ENCODE measurements at regions not wholly inside any gene's neighbourhood (a gene's known extent, or its start where the extent isn't known, plus 50 kb on each side); places are given as distances from the start of the nearest gene placed in this dataset.

- DNase-seq: no peak
Observed at GRCh38 chr2:16870491-16871076, 204.9 kb upstream of the CYRIA start.

- DNase-seq: no peak
Observed at GRCh38 chr2:16869711-16870110, 204.1 kb upstream of the CYRIA start.

GRCh38 chr2:16862471-16862870 is 196.8 kb upstream of the CYRIA start:
- DNase-seq: no peak

GRCh38 chr2:16861530-16861929 is 195.9 kb upstream of the CYRIA start:
- DNase-seq: no peak

- DNase-seq: no peak
Observed at GRCh38 chr2:16861111-16861510, 195.5 kb upstream of the CYRIA start.

GRCh38 chr2:16860627-16861026 is 195.0 kb upstream of the CYRIA start:
- no peak for DNase-seq

- DNase-seq: no peak
Observed at GRCh38 chr2:16855183-16855582, 189.5 kb upstream of the CYRIA start.

GRCh38 chr2:16853088-16853487 is 187.5 kb upstream of the CYRIA start:
- no peak for DNase-seq

GRCh38 chr2:16852651-16853050 is 187.0 kb upstream of the CYRIA start:
- DNase-seq: no peak

GRCh38 chr2:16851126-16851525 is 185.5 kb upstream of the CYRIA start:
- no peak for DNase-seq

- DNase-seq: no peak
Observed at GRCh38 chr2:16840496-16841172, 175.0 kb upstream of the CYRIA start.

- no peak for DNase-seq
Observed at GRCh38 chr2:16832910-16833309, 167.3 kb upstream of the CYRIA start.

- no peak for DNase-seq
Observed at GRCh38 chr2:16828828-16829160, 163.2 kb upstream of the CYRIA start.

GRCh38 chr2:16828044-16828827 is 162.6 kb upstream of the CYRIA start:
- DNase-seq: no peak

GRCh38 chr2:16824472-16824871 is 158.8 kb upstream of the CYRIA start:
- no peak for DNase-seq

- no peak for DNase-seq
Observed at GRCh38 chr2:16821692-16822091, 156.1 kb upstream of the CYRIA start.

- no peak for DNase-seq
Observed at GRCh38 chr2:16818203-16818556, 152.5 kb upstream of the CYRIA start.

GRCh38 chr2:16817305-16818202 is 151.9 kb upstream of the CYRIA start:
- DNase-seq: no peak

- DNase-seq: no peak
Observed at GRCh38 chr2:16816522-16816921, 150.9 kb upstream of the CYRIA start.

GRCh38 chr2:16816016-16816415 is 150.4 kb upstream of the CYRIA start:
- no peak for DNase-seq

- DNase-seq: no peak
Observed at GRCh38 chr2:16813593-16813992, 148.0 kb upstream of the CYRIA start.

- no peak for DNase-seq
Observed at GRCh38 chr2:16798472-16798871, 132.8 kb upstream of the CYRIA start.

- no peak for DNase-seq
Observed at GRCh38 chr2:16791496-16791895, 125.9 kb upstream of the CYRIA start.
